ENCODE measurements at regions not wholly inside any gene's neighbourhood (a gene's known extent, or its start where the extent isn't known, plus 50 kb on each side); places are given as distances from the start of the nearest gene placed in this dataset.

DNA sequence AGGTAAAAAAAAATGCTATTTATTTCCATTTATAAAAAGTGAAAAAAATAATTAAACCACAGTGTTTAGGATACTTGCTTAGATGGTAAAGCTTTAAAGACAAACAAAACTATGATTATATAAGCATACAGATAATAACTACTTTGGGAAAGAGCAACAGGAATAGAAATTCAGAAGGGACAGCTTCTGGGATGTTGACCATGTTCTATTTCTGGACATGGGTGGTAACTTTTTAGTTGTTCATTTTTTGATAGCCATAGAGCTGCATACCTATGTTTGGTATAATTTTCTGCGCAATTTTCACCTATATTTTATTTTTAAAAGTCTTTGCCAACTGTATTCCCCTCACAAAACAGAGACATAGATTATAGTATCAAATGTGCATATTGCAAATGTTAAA is 572.0 kb upstream of the NR2F2 start:
- TF ChIP-seq TAF1 (IDR thresholded peaks at IDR 0.05; ENCODE audit: low read depth, low read length) = no peak
- no peak for TF ChIP-seq POLR2A (IDR thresholded peaks at IDR 0.05; ENCODE audit: low read depth, low read length)
- no peak for TF ChIP-seq POLR2AphosphoS5 (IDR thresholded peaks at IDR 0.05; ENCODE audit: low read depth, low read length)
- no peak for TF ChIP-seq PAX5 (IDR thresholded peaks at IDR 0.05; ENCODE audit: insufficient read depth, low read length, severe bottlenecking)
- no peak for TF ChIP-seq SPI1 (IDR thresholded peaks at IDR 0.05; ENCODE audit: low read depth, low read length)

Data from GM12891 (cell line).